Fibroblast of skin of left quadriceps (primary cell): ENCODE measurements at regions not wholly inside any gene's neighbourhood (a gene's known extent, or its start where the extent isn't known, plus 50 kb on each side); places are given as distances from the start of the nearest gene placed in this dataset.

Experiments used
- DNase-seq, 2 experiments: peaks; one replicate each; pipeline ENCODE4 v3.0.0-alpha.2; 2013; ENCODE audit warnings: low read depth in 2 of 2

DNA sequence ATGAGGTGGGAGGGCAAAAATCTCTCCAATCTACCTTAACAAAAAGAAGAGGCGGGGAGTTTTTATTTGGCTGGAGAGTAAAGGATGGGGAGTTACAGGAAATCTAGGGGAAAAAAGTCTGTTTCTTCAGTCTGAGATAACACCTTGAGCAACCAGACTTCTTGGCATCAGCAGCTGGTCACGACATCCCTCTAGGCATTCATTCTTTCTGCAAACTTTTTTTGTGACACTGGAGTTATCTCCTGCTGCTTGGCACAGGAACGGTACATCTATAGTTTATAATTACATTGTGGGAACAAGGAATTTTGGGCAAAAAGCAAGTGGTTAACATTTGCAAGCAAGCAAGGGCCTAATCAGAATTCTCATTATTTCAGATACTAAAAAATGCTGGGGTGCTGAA lies 50.6 kb upstream of the IFNGR1 start:
- DNase-seq = no peak

DNA sequence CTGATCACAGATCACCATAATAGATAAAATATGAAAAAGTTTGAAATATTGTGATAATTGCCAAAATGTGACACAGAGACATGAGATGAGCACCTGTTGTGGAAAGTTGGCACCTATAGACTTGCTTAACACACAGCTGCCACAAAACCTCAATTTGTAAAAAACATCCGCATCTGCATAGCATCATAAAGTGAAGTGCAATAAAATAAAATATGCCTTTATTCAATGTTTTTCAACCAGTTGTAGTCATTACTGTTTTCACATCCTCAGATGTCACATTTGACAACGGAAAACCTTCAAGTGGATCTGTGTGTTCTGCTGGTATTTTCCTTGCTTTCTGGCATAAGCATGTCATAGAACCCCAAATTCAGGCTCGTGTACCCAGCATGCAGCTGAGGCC lies 50.2 kb upstream of the IFNGR1 start:
- no peak for DNase-seq
